Hepatic stellate cell (primary cell): ENCODE measurements at regions not wholly inside any gene's neighbourhood (a gene's known extent, or its start where the extent isn't known, plus 50 kb on each side); places are given as distances from the start of the nearest gene placed in this dataset.
"Not testable (repeated sequence)": the region's sequence is repeated elsewhere in the genome, so short reads cannot be mapped to it uniquely, and the experiment has no call there.

ENCODE experiments used
- DNase-seq: peaks from one replicate; pipeline ENCODE4 v3.0.0; 2011; ENCODE audit warnings: low spot score

- DNase-seq, result no peak
Observed at GRCh38 chr10:36872702-36873393, 252.6 kb upstream of the ANKRD30A start.

DNA sequence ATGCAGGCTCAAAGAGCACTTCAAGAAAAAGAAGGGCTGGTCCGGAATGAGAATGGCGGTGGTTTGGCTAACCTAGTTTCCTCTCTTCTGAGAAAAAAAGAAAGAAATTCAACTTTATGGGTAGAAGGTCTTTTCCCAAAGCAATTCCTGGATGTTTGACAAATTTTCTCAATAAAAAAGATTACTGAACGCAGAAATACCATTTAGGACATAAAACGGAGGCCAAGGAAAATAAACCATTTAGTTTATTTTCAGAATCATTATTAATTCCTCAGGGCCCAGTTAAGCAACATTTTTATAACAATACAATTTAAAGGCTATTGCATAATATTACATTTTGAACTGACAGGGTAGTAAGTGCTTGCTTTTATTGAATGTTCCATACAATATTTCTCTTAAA lies 284.6 kb upstream of the ANKRD30A start:
- no peak for DNase-seq

DNA sequence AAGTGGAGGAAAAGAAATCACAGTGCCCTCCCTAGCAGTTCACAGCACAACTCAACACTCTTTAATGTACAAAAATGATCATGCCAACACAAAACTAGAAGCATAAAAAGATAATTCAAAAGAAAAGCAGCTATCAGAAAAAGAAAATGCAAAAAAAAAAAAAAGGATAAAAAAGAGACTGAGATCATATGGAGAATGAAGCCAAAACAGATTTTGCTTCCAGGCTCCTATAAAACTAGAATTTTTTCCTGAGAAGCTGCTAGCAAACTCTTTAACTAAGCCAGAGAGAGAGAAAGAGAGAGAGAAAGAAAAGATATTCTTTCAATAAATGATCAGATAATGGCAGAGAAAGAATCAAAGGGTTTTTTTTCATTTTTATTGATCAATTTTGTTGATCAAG lies 288.0 kb upstream of the ANKRD30A start:
- DNase-seq, result no peak

DNA sequence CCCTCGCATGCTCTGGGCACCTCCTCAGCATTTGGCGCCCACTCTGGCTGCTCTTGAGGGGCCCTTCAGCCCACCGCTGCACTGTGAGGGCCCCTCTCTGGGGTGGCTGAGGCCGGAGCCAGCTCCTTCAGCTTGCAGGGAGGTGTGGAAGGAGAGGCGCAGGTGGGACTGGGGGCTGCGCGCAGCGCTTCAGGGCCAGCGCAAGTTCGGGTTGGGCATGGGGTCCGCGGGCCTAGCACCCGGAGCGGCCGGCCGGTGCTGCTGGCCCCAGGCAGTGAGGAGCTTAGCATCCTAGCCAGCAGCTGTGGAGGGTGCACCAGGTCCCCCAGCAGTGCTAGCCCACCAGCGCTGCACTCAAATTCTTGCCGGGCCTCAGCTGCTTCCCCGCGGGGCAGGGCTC lies 305.6 kb upstream of the ANKRD30A start:
- no peak for DNase-seq

- DNase-seq, result no peak
Observed at GRCh38 chr10:36817898-36818297, 307.5 kb upstream of the ANKRD30A start.

GRCh38 chr10:36808625-36809362 lies 316.6 kb upstream of the ANKRD30A start:
- DNase-seq, result no peak

DNA sequence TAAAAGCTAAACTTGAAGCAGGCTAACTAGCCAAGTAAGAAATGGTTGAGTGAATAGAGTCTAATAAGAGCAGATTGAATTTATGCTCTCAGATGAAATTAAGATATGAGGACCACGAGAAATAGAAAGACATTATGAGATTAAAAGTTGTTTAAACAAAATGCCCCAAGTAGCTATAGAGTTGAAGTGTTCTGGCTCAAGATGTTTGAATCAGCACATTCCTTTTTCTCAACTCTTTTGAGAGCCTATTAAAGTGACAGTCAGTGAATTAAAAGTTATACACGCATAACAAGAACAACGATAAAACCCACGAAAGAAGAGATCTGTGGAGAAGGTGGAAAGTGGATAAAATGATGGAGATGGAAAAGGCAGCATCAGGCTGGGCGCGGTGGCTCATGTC lies 322.2 kb upstream of the ANKRD30A start:
- DNase-seq, result no peak

DNA sequence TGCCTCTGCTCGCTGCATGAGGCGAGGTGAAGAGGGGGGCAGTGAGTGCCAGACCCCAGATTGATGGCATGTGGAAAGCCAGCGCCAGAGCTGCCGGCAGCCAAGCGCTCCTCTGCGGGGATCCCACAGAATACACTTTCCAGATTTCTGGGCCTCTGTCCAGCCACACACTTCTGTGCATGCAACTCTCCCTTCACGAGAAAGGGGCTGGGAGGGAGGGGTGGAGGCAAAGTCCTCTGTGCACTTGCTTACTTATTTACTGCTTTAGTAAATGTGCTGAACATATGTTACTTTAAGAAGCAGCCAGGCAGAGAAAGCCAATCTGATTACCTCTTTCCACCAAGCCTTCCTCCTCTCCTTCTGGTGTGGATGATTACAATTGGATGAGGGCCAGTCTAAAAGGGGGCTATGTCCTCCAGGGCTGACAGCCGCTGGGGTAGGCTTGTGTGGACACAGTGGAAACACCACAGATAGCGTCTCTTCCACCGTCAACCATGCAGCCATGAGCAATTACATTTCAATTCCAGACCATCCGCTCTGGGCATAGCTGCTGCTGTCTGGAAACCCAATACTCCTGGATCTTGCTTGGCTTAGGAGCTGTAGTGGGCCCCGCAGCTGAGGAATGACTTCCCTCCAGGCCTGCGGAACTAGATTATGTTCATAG lies 322.8 kb upstream of the ANKRD30A start:
- no peak for DNase-seq

- no peak for DNase-seq
Observed at GRCh38 chr10:36801660-36802059, 323.7 kb upstream of the ANKRD30A start.

GRCh38 chr10:36794981-36795380 lies 330.4 kb upstream of the ANKRD30A start:
- DNase-seq, result no peak

DNA sequence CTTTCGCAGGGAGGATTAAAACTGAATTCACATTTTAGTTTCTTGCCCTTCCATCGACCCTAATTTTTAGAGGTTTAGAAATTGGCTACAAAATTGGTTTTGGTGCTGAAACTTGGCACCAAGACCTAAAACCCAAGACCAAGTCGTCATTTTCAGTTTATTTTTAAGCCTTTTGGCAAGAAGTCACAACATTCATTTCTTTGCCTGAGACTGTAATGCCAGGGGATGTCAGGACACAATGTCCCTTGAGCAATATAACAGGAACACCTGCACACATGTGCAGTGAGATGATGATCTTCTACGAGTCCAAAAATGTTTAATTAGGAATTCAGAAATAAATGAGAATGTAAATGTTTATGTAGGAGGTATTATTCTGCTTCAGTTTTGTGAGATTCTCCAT lies 335.4 kb upstream of the ANKRD30A start:
- no peak for DNase-seq

DNA sequence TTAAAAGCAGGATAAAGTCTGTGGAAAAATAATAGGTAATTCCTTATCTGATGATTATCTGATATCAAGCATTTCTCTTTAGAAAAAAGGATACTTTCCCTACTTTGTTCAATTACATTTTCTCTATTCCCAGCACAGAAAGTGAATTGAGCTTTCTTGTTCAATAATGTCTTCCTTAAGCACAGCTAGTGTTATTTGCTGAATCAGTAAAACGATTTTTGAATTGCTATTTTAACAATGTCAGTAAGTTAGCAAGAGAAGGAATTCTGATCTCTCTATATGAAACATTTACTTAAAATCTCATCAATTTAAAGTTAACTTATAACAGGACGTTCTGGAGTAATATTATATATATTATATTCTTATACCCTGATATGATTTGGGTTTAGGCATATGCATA lies 337.2 kb upstream of the ANKRD30A start:
- no peak for DNase-seq

- DNase-seq, result no peak
Observed at GRCh38 chr10:36783400-36783799, 342.0 kb upstream of the ANKRD30A start.

DNA sequence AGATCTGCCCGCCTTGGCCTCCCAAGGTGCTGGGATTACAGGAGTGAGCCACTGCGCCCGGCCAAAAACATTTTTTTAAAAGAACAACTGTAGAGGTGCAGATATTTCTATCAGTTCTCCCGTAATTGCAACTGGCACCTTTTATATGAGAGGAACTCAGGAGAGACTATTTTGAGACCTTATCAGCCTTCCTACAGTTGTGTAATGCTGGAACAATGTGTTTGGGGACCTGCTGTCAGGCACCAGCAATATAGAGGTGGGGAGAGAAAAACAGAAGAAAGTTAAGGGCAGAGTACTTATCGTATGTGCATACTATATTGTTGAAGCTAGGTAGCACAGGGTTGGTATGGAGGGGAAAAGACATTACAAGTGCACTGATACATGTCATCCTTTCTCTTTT lies 343.8 kb upstream of the ANKRD30A start:
- DNase-seq, result no peak

- DNase-seq, result no peak
Observed at GRCh38 chr10:36780158-36780557, 345.2 kb upstream of the ANKRD30A start.

DNA sequence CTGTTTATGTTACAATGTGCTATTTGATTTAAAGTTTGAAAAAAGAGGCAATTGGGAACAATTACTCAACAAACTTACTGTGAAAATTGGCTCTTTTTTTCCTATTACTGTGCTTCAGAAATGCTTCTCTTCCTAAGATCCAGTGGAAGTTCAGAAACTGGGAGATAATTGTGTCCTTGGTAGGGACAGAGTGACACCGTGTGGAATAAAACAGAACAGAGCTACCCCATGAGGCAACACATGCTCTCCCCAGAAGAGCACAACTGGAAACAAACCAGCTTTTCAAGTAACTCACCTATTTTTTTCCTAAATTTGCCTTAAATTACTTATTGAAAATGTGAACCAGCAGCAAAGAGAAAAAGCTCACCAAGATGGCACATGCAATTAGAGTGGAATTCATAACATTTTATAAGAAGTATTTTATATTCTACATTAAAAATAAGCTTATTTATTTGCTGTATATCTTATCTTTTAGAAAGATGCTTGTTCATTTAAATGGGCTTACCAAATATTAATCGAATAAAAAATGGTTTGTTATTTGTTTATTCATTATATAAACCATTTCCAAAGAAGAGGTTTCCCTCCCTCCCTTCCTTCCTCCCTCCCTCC lies 346.1 kb upstream of the ANKRD30A start:
- DNase-seq, result peak; percentile 67

- no peak for DNase-seq
Observed at GRCh38 chr10:36778651-36779050, 346.7 kb upstream of the ANKRD30A start.

DNA sequence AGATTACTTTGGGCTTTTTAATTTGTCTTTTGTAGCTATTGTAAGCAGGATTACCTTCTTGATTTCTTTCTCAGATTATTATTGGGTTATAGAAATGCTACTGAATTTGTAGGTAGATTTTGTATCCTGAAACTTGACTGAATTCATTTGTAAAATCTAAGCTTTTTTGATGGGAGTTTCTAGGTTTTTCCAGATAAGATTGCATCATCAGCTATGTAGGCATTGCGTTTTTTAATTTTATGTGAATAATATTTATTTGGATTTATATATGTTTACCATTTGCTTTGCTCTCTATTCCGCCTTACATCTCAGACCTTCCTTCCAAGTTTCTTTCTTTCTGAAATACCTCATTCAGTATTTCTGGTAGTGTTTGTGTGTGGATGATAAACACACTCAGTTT lies 351.7 kb upstream of the ANKRD30A start:
- DNase-seq, result no peak

- no peak for DNase-seq
Observed at GRCh38 chr10:36771725-36772124, 353.7 kb upstream of the ANKRD30A start.

DNA sequence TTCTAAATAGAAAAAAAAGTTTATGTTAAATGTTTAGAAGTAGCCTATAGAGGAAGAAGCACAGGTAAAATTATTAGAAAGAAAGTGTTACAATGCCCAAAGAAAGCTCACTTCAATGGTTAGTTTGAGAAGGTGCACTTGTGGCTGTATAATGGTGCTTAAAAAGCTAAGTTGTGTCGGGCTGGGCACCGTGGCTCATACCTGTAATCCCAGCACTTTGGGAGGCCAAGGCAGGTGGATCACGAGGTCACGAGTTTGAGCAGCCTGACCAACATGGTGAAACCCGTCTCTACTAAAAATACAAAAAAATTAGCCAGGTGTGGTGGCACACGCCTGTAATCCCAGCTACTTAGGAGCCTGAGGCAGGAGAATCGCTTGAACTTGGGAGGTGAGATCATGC lies 355.7 kb upstream of the ANKRD30A start:
- not testable (repeated sequence) for DNase-seq

- no peak for DNase-seq
Observed at GRCh38 chr10:36766940-36767339, 358.5 kb upstream of the ANKRD30A start.

DNA sequence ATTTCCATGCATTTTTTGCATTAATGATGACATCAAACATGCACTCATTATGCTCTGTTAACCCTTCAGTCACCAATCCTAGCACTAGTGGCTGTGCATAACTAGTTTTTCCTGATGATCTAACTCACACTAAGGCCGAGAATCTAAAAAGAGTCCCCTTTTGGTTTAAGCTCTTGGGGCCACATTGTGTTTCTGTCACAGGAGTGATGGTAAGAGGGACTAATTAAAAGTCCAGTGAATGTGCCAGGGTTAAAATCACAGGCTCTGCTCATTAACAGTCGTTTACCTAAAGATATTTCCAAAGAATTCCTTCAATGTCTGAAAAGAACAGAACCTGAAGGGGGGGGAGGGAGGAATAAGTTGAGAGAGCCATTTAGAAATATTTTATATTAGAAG lies 359.0 kb upstream of the ANKRD30A start:
- DNase-seq, result no peak
